PC-3 (cell line): ENCODE measurements at regions not wholly inside any gene's neighbourhood (a gene's known extent, or its start where the extent isn't known, plus 50 kb on each side); places are given as distances from the start of the nearest gene placed in this dataset.

Experiments
- CTCF ChIP-seq: fragments of 300-600 bp; sonication (generic); conservative IDR thresholded peaks from 2 replicates; pipeline ENCODE4 v1.5.1; 2017; ENCODE audit warnings: antibody characterized with exemption, low read depth, mild to moderate bottlenecking, low read length
- EZH2 ChIP-seq: fragments of 300-600 bp; sonication (generic); IDR thresholded peaks from one replicate; pipeline ENCODE4 v1.6.1; 2017; ENCODE audit warnings: antibody characterized with exemption, mild to moderate bottlenecking, low read length; ENCODE audit not compliant: unreplicated experiment
- EZH2phosphoT487 ChIP-seq: fragments of 300-600 bp; sonication (generic); IDR thresholded peaks from 2 replicates; pipeline ENCODE4 v1.6.1; 2018; ENCODE audit warnings: mild to moderate bottlenecking, antibody characterized with exemption, low read length, borderline replicate concordance

DNA sequence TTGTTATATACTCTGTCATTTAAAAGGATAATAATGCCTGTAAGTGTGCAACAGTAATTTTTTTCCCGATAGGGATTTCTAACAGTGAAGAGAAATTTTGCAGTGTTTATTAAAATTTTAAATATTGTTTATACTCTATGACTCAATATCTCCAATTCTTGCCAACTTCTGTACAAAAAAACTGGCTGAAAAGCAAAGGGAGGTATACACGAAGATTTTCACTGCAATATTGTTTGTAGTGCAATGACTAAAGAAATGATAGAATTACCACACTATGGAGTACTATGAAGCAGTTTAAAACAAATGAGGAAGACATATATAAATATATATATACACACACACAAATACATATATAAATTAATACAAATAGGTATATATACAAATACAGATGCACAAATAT, 187.9 kb upstream of the IL15 start:
- TF ChIP-seq EZH2phosphoT487 (no peak), CTCF (no peak), EZH2 (no peak)
